ENCODE measurements at regions not wholly inside any gene's neighbourhood (a gene's known extent, or its start where the extent isn't known, plus 50 kb on each side); places are given as distances from the start of the nearest gene placed in this dataset.

DNA sequence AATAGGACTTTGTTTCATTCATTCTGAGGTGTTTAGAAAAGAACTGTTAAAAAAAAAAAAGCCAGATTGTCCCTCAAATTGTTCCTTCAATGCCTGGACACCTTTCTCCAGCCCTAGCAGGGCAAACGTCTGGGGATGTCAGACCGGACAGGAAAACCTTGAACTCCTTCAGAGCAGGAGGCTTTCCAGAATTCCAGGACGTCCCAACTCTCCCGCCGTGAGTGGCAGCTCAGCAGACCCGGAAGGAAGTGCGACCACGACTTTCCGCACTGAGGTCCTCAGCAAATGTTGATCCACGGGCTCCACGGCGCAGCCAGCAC, 139.1 kb downstream of the DLL1 start:
- TF ChIP-seq, protein P1, sequence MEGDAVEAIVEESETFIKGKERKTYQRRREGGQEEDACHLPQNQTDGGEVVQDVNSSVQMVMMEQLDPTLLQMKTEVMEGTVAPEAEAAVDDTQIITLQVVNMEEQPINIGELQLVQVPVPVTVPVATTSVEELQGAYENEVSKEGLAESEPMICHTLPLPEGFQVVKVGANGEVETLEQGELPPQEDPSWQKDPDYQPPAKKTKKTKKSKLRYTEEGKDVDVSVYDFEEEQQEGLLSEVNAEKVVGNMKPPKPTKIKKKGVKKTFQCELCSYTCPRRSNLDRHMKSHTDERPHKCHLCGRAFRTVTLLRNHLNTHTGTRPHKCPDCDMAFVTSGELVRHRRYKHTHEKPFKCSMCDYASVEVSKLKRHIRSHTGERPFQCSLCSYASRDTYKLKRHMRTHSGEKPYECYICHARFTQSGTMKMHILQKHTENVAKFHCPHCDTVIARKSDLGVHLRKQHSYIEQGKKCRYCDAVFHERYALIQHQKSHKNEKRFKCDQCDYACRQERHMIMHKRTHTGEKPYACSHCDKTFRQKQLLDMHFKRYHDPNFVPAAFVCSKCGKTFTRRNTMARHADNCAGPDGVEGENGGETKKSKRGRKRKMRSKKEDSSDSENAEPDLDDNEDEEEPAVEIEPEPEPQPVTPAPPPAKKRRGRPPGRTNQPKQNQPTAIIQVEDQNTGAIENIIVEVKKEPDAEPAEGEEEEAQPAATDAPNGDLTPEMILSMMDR (IDR thresholded peaks at IDR 0.05): no peak
- TF ChIP-seq GABPA (IDR thresholded peaks at IDR 0.05; ENCODE audit: low read depth) (no peak), JUND (IDR thresholded peaks at IDR 0.05) (no peak), CHD2 (IDR thresholded peaks at IDR 0.05; ENCODE audit: low read length, partially characterized antibody) (no peak), POLR2AphosphoS5 (IDR thresholded peaks at IDR 0.05; ENCODE audit: low read depth, low read length) (no peak), YY1 (IDR thresholded peaks at IDR 0.05; ENCODE audit: low read depth) (no peak), SMC3 (IDR thresholded peaks at IDR 0.05; ENCODE audit: low read depth, low read length) (no peak), TAF1 (IDR thresholded peaks at IDR 0.05; ENCODE audit: borderline replicate concordance, low read depth, low read length) (no peak)
- TF ChIP-seq, protein P2, sequence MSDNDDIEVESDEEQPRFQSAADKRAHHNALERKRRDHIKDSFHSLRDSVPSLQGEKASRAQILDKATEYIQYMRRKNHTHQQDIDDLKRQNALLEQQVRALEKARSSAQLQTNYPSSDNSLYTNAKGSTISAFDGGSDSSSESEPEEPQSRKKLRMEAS (IDR thresholded peaks at IDR 0.05; ENCODE audit: low read depth): no peak
- TF ChIP-seq, protein P3, sequence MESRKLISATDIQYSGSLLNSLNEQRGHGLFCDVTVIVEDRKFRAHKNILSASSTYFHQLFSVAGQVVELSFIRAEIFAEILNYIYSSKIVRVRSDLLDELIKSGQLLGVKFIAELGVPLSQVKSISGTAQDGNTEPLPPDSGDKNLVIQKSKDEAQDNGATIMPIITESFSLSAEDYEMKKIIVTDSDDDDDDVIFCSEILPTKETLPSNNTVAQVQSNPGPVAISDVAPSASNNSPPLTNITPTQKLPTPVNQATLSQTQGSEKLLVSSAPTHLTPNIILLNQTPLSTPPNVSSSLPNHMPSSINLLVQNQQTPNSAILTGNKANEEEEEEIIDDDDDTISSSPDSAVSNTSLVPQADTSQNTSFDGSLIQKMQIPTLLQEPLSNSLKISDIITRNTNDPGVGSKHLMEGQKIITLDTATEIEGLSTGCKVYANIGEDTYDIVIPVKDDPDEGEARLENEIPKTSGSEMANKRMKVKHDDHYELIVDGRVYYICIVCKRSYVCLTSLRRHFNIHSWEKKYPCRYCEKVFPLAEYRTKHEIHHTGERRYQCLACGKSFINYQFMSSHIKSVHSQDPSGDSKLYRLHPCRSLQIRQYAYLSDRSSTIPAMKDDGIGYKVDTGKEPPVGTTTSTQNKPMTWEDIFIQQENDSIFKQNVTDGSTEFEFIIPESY (IDR thresholded peaks at IDR 0.05; ENCODE audit: borderline replicate concordance, low read depth): no peak
- TF ChIP-seq, protein P4, sequence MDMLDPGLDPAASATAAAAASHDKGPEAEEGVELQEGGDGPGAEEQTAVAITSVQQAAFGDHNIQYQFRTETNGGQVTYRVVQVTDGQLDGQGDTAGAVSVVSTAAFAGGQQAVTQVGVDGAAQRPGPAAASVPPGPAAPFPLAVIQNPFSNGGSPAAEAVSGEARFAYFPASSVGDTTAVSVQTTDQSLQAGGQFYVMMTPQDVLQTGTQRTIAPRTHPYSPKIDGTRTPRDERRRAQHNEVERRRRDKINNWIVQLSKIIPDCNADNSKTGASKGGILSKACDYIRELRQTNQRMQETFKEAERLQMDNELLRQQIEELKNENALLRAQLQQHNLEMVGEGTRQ (IDR thresholded peaks at IDR 0.05; ENCODE audit: borderline replicate concordance, low read depth, low read length): no peak
- TF ChIP-seq, protein P5, sequence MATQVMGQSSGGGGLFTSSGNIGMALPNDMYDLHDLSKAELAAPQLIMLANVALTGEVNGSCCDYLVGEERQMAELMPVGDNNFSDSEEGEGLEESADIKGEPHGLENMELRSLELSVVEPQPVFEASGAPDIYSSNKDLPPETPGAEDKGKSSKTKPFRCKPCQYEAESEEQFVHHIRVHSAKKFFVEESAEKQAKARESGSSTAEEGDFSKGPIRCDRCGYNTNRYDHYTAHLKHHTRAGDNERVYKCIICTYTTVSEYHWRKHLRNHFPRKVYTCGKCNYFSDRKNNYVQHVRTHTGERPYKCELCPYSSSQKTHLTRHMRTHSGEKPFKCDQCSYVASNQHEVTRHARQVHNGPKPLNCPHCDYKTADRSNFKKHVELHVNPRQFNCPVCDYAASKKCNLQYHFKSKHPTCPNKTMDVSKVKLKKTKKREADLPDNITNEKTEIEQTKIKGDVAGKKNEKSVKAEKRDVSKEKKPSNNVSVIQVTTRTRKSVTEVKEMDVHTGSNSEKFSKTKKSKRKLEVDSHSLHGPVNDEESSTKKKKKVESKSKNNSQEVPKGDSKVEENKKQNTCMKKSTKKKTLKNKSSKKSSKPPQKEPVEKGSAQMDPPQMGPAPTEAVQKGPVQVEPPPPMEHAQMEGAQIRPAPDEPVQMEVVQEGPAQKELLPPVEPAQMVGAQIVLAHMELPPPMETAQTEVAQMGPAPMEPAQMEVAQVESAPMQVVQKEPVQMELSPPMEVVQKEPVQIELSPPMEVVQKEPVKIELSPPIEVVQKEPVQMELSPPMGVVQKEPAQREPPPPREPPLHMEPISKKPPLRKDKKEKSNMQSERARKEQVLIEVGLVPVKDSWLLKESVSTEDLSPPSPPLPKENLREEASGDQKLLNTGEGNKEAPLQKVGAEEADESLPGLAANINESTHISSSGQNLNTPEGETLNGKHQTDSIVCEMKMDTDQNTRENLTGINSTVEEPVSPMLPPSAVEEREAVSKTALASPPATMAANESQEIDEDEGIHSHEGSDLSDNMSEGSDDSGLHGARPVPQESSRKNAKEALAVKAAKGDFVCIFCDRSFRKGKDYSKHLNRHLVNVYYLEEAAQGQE (IDR thresholded peaks at IDR 0.05; ENCODE audit: low read depth, low read length): no peak
- TF ChIP-seq, protein P6, sequence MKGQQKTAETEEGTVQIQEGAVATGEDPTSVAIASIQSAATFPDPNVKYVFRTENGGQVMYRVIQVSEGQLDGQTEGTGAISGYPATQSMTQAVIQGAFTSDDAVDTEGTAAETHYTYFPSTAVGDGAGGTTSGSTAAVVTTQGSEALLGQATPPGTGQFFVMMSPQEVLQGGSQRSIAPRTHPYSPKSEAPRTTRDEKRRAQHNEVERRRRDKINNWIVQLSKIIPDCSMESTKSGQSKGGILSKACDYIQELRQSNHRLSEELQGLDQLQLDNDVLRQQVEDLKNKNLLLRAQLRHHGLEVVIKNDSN (IDR thresholded peaks at IDR 0.05; ENCODE audit: borderline replicate concordance, low read depth): no peak

All from SK-N-SH (cell line).